ENCODE measurements at regions not wholly inside any gene's neighbourhood (a gene's known extent, or its start where the extent isn't known, plus 50 kb on each side); places are given as distances from the start of the nearest gene placed in this dataset.

DNA sequence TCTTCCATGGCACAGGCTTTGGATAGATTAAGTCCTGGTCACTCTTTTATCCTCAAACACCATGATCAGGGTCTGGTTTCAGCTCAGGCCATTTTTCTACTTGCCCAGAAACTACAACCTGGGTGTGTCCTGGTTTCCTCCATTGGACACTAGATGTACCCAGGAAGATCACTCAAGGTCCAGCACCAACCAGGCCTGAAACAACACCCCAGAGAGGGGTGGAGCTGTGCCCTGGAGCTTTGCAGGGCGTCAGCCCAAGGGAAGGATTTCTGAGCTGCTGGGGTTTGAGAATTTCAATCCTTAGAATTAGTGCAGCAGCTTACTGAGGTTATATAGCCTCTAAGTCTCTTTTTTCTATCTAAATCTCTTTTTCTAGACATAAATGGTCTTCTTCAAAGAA is 722.0 kb downstream of the MTRR start:
- H3K36me3 Mint-ChIP-seq (ENCODE audit: low read depth): no peaks in the 10 kb centered on the region
- no peak for TF ChIP-seq CTCF (IDR thresholded peaks at IDR 0.05)
- no peaks in the 10 kb centered on the region for H3K4me1 Mint-ChIP-seq (ENCODE audit: low read depth)
- DNase-seq: no peak
- H3K9me3 Mint-ChIP-seq: 0 out of 2 replicates have a peak, but pooled peaks cover 4% of the 10 kb centered on the region
- no peak overlapping the region for H3K27ac Mint-ChIP-seq
- H3K27me3 Mint-ChIP-seq (ENCODE audit: insufficient read depth): no peaks in the 10 kb centered on the region; the same call in none of the 2 replicates
- H3K4me3 Mint-ChIP-seq: no peak overlapping the region

GRCh38 chr5:8598356-8598755 is 729.4 kb downstream of the MTRR start:
- no peak for DNase-seq
- no peak overlapping the region for H3K27ac Mint-ChIP-seq
- no peaks in the 10 kb centered on the region; the same call in none of the 2 replicates for H3K27me3 Mint-ChIP-seq (ENCODE audit: insufficient read depth)
- H3K4me3 Mint-ChIP-seq: no peak overlapping the region
- no peaks in the 10 kb centered on the region for H3K36me3 Mint-ChIP-seq (ENCODE audit: low read depth)
- no peaks in the 10 kb centered on the region for H3K9me3 Mint-ChIP-seq
- no peak for TF ChIP-seq CTCF (IDR thresholded peaks at IDR 0.05)
- peaks cover 10% of the 10 kb centered on the region; the same call in 1 of the 2 replicates for H3K4me1 Mint-ChIP-seq (ENCODE audit: low read depth)

DNA sequence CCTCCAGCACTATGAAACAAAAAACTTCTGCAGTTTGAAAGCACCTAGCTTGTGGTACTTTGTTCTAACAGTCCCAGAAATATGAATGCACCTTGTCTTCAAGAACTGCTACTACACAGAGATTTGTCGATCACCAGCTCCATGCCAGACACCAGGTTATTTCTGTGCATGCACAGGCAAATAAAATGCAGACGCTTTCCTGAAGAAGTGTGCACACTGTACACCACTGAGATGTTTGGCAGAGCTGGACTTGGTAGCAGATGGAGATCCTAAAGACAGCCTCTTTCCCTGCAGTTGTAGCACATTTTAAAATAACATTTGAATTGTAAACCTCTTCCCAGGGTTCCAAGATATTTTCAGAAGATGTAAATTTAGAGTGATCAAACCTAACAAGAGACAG is 730.0 kb downstream of the MTRR start:
- TF ChIP-seq CTCF (IDR thresholded peaks at IDR 0.05): no peak
- Mint-ChIP-seq H3K9me3 (no peaks in the 10 kb centered on the region), H3K27ac (no peak overlapping the region), H3K36me3 (ENCODE audit: low read depth) (no peaks in the 10 kb centered on the region), H3K27me3 (ENCODE audit: insufficient read depth) (no peaks in the 10 kb centered on the region; the same call in none of the 2 replicates), H3K4me3 (no peak overlapping the region), H3K4me1 (ENCODE audit: low read depth) (peaks cover 10% of the 10 kb centered on the region; the same call in 1 of the 2 replicates)
- DNase-seq: no peak

- Mint-ChIP-seq H3K36me3 (ENCODE audit: low read depth) (no peaks in the 10 kb centered on the region), H3K4me1 (ENCODE audit: low read depth) (peaks cover 10% of the 10 kb centered on the region; the same call in 1 of the 2 replicates), H3K27ac (no peak overlapping the region), H3K9me3 (no peaks in the 10 kb centered on the region), H3K4me3 (no peak overlapping the region), H3K27me3 (ENCODE audit: insufficient read depth) (no peaks in the 10 kb centered on the region)
- TF ChIP-seq CTCF (IDR thresholded peaks at IDR 0.05): no peak
- no peak for DNase-seq
These were observed 731.9 kb downstream of the MTRR start for GRCh38 chr5:8600843-8601242.

GRCh38 chr5:8601831-8602354 is 732.9 kb downstream of the MTRR start:
- no peaks in the 10 kb centered on the region for H3K36me3 Mint-ChIP-seq (ENCODE audit: low read depth)
- DNase-seq: no peak
- peaks cover 10% of the 10 kb centered on the region; the same call in 1 of the 2 replicates for H3K4me1 Mint-ChIP-seq (ENCODE audit: low read depth)
- H3K27ac Mint-ChIP-seq: no peak overlapping the region
- no peak for TF ChIP-seq CTCF (IDR thresholded peaks at IDR 0.05)
- H3K4me3 Mint-ChIP-seq: no peak overlapping the region
- H3K9me3 Mint-ChIP-seq: no peaks in the 10 kb centered on the region
- no peaks in the 10 kb centered on the region for H3K27me3 Mint-ChIP-seq (ENCODE audit: insufficient read depth)
